Stomach (tissue), 8 donors: ENCODE measurements at regions not wholly inside any gene's neighbourhood (a gene's known extent, or its start where the extent isn't known, plus 50 kb on each side); places are given as distances from the start of the nearest gene placed in this dataset.
"Not testable (repeated sequence)": the region's sequence is repeated elsewhere in the genome, so short reads cannot be mapped to it uniquely, and the experiment has no call there.

Experiments
- DNase-seq, 2 donors: peaks; one replicate each; pipeline versions ENCODE4 v3.0.0 to v3.0.0-alpha.2; 2013 to 2019
- H3K27ac ChIP-seq, 5 donors: fragments of 200-600 bp in 4 of 5; sonication (generic) in 4 of 5; one replicate each; pipeline ENCODE4 v1.5.1; 2013 to 2019; ENCODE audit warnings: mild to moderate bottlenecking in 1 of 5, moderate library complexity in 1 of 5
- H3K27me3 ChIP-seq, 3 donors: fragments of 200-600 bp; sonication (generic); one replicate each; pipeline ENCODE4 v1.5.1; 2017 to 2019; ENCODE audit warnings: mixed run types in 1 of 3
- H3K36me3 ChIP-seq, 4 donors: fragments of 200-600 bp; sonication (generic); 1 replicate in 3 of 4; 2 replicates in 1 of 4; pipeline ENCODE4 v1.5.1; 2016 to 2019
- H3K4me1 ChIP-seq, 4 donors: fragments of 200-600 bp; sonication (generic); one replicate each; pipeline ENCODE4 v1.5.1; 2016 to 2019
- H3K4me3 ChIP-seq, 4 donors: fragments of 200-600 bp; sonication (generic) in 3 of 4; one replicate each; pipeline ENCODE4 v1.5.1; 2016 to 2019; ENCODE audit warnings: mild to moderate bottlenecking in 1 of 4
- H3K9me3 ChIP-seq, 4 donors: fragments of 200-600 bp; sonication (generic); one replicate each; pipeline ENCODE4 v1.5.1; 2016 to 2019
- EP300 ChIP-seq: sonication (generic); formaldehyde crosslinking; IDR thresholded peaks from one replicate; pipeline ENCODE4 v1.6.1; 2017; ENCODE audit warnings: antibody characterized with exemption
- POLR2A ChIP-seq, 4 donors: fragments of 450-650 bp; IDR thresholded peaks; one replicate each; pipeline ENCODE4 v1.6.1; 2016; ENCODE audit warnings: antibody characterized with exemption in 4 of 4, control low read depth in 2 of 4, mild to moderate bottlenecking in 1 of 4, moderate library complexity in 1 of 4
- POLR2AphosphoS5 ChIP-seq, 3 donors: sonication (generic); formaldehyde crosslinking; IDR thresholded peaks; one replicate each; pipeline ENCODE4 v1.6.1; 2016; ENCODE audit warnings: antibody characterized with exemption in 3 of 3
- whole genome bisulfite sequencing, 5 donors: extraction: QIAGEN DNeasy Blood & Tissue Kit in 3 of 5; methylation state at CpG; one replicate each; pipeline versions ENCODE4 v1.1.5 to v1.1.7; 2013 to 2018; 5-methylcytosine and 5-hydroxymethylcytosine counted together
- intact Hi-C: fragments of 100-400 bp; cut with DNase I; formaldehyde crosslinking; loops from one replicate; pipeline ENCODE4 v1.15.1; 2023; ENCODE audit warnings: low total_unique reads
- TF ChIP-seq, protein P1 (sequence below), 7 experiments: fragments of 450-650 bp in 4 of 7; fragments of 200-600 bp in 3 of 7; sonication (generic) in 3 of 7; IDR thresholded peaks; one replicate each; pipeline ENCODE4 v1.5.1; 2016 to 2019; ENCODE audit warnings: antibody characterized with exemption in 7 of 7, control low read depth in 2 of 7, mild to moderate bottlenecking in 1 of 7
- donor health status: healthy with polysubstance abuse.
- donor health status: Bipolar disorder and iron deficiency.
- donor health status: healthy.

DNA sequence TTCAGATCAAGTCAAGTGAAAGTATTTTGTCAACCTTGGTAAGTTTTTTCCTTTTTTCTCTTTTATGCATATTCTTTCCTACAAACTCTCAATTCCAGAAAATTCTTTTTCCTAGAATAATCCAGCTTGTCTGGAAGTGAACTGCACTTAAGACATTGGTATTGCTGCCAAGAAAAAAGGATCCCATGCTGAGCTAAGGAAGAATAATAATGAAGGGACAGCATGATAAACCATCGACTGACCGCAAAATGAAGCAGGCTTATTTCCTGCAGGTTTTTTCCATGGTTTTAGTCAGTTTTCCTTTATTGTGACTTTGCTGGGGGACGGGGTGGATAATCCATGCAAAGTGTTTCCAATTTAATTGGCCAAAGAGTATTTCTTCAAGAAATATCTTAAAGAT, 857.6 kb upstream of the SLC35B3 start:
- Histone ChIP-seq H3K4me3 (no peak overlapping the region), H3K9me3 (peaks cover 0 to 7% (median 0%) of the 10 kb centered on the region in 4 donors), H3K36me3 (no peaks in the 10 kb centered on the region), H3K27ac (no peak overlapping the region), H3K27me3 (no peaks in the 10 kb centered on the region), H3K4me1 (no peaks in the 10 kb centered on the region)
- 43 to 69% (median 58%) methylated on average over 3 of the region's 3 CpGs for WGBS, 5 donors
- intact Hi-C loops = no loop called here
- TF ChIP-seq POLR2AphosphoS5 (IDR thresholded peaks at IDR 0.05) (no peak), POLR2A (IDR thresholded peaks at IDR 0.05) (no peak), EP300 (no peak)
- TF ChIP-seq, protein P1, sequence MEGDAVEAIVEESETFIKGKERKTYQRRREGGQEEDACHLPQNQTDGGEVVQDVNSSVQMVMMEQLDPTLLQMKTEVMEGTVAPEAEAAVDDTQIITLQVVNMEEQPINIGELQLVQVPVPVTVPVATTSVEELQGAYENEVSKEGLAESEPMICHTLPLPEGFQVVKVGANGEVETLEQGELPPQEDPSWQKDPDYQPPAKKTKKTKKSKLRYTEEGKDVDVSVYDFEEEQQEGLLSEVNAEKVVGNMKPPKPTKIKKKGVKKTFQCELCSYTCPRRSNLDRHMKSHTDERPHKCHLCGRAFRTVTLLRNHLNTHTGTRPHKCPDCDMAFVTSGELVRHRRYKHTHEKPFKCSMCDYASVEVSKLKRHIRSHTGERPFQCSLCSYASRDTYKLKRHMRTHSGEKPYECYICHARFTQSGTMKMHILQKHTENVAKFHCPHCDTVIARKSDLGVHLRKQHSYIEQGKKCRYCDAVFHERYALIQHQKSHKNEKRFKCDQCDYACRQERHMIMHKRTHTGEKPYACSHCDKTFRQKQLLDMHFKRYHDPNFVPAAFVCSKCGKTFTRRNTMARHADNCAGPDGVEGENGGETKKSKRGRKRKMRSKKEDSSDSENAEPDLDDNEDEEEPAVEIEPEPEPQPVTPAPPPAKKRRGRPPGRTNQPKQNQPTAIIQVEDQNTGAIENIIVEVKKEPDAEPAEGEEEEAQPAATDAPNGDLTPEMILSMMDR (IDR thresholded peaks at IDR 0.05) = no peak
- DNase-seq = peak in 1 of 2 donors; percentile 5

DNA sequence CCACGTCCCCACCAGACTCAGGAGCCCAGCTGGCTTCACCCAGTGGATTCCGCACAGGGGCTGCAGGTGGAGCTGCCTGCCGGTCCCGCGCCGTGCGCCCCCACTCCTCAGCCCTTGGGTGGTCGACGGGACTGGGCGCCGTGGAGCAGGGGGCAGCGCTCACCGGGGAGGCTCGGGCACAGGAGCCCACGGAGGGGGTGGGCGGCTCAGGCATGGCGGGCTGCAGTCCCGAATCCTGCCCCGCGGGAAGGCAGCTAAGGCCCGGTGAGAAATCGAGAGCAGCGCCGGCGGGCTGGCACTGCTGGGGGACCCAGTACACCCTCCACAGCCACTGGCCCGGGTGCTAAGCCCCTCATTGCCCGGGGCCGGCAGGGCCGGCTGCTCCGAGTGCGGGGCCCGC, 855.0 kb upstream of the SLC35B3 start:
- H3K27ac ChIP-seq, H3K4me1 ChIP-seq, H3K9me3 ChIP-seq, H3K36me3 ChIP-seq, DNase-seq, intact Hi-C loops, H3K4me3 ChIP-seq, H3K27me3 ChIP-seq: not testable (repeated sequence)
- 94 to 98% (median 96%) methylated on average over 18 to 32 of the region's 32 CpGs for WGBS, 5 donors

DNA sequence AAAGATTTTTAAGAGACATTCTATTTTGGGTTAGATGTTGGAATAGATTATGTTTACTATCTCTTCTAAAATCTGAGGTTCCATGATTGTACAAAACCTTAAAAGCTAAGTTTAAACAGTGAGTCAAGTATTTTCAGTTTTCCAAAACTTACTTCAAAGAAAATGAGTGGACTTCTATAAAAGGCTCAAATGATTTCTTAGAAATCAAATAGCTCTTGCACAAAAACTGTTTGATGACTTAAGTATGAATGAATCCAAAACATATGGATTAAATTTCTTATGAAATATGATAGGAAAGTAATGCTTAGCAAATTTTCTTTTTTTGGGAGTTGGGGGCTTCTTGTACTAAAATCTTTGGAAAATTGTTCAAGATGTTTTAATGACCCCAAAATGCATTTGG, 837.3 kb upstream of the SLC35B3 start:
- Histone ChIP-seq H3K4me1 (no peaks in the 10 kb centered on the region), H3K9me3 (peaks cover 0 to 6% (median 0%) of the 10 kb centered on the region in 4 donors), H3K4me3 (no peak overlapping the region), H3K27ac (no peak overlapping the region), H3K27me3 (no peaks in the 10 kb centered on the region), H3K36me3 (no peaks in the 10 kb centered on the region)
- DNase-seq = no peak
- intact Hi-C loops = no loop called here
- TF ChIP-seq EP300 (no peak), POLR2AphosphoS5 (IDR thresholded peaks at IDR 0.05) (no peak), POLR2A (IDR thresholded peaks at IDR 0.05) (no peak)
- TF ChIP-seq, protein P1 (IDR thresholded peaks at IDR 0.05) = no peak

DNA sequence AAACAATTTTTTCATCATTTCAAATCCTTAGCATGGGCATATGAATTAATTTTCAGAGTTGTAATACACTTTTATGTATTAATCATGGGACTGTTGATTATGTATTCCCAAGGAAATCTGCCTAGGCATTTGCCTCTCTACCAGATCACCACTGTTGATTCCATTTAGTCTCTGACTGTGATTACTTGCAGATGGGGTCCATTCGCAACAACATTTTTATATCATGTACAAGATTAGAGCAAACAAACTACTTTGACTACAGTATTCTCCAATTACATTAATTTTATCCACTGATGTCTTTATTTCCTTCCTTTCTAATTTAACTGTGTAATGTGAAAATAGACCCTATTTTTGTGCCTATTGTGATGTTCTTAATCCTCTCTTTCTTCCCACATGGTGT, 831.4 kb upstream of the SLC35B3 start:
- Histone ChIP-seq H3K36me3 (no peaks in the 10 kb centered on the region), H3K4me3 (no peak overlapping the region), H3K27me3 (no peaks in the 10 kb centered on the region), H3K4me1 (no peaks in the 10 kb centered on the region), H3K27ac (no peak overlapping the region), H3K9me3 (peaks cover 0 to 6% (median 0%) of the 10 kb centered on the region in 4 donors)
- 88 to 96% (median 95%) methylated on average over 1 of the region's 1 CpG for WGBS, 5 donors
- TF ChIP-seq, protein P1 (IDR thresholded peaks at IDR 0.05) = no peak
- TF ChIP-seq POLR2AphosphoS5 (IDR thresholded peaks at IDR 0.05) = no peak
- TF ChIP-seq POLR2A (IDR thresholded peaks at IDR 0.05) = no peak
- TF ChIP-seq EP300 = no peak
- DNase-seq = no peak
- intact Hi-C loops = no loop called here

DNA sequence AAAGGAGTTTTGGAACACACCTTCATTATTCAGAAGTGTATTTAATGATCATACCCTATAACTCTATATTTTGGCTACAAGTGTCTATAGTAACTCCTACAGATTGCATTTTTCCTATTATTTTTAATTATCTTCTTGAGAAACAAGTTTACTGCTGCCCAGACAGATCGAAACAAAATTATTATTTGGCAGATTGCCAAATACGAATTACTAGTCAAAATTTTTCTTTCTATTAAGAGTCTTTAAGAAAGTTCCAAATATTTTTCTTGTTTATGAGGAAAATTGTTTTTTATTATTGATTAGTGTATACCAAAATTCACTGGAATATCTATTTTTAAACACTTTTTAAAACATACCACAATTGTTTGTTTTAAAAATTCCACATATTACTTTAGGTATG, 821.9 kb upstream of the SLC35B3 start:
- intact Hi-C loops = no loop called here
- no peaks in the 10 kb centered on the region for H3K27me3 ChIP-seq
- peaks cover 0 to 10% (median 8%) of the 10 kb centered on the region in 4 donors for H3K9me3 ChIP-seq
- no peak overlapping the region for H3K4me3 ChIP-seq
- no peak overlapping the region for H3K27ac ChIP-seq
- DNase-seq = no peak
- TF ChIP-seq POLR2A (IDR thresholded peaks at IDR 0.05) (no peak), EP300 (no peak), POLR2AphosphoS5 (IDR thresholded peaks at IDR 0.05) (no peak)
- TF ChIP-seq, protein P1 (IDR thresholded peaks at IDR 0.05) = no peak
- WGBS, 5 donors = 45 to 62% (median 61%) methylated on average over 2 of the region's 2 CpGs
- no peaks in the 10 kb centered on the region for H3K4me1 ChIP-seq
- no peaks in the 10 kb centered on the region for H3K36me3 ChIP-seq
